GM12891 (cell line): ENCODE measurements at regions not wholly inside any gene's neighbourhood (a gene's known extent, or its start where the extent isn't known, plus 50 kb on each side); places are given as distances from the start of the nearest gene placed in this dataset.

Source experiments
- POLR2A ChIP-seq: IDR thresholded peaks from 2 replicates; pipeline ENCODE4 v1.6.1; 2011; ENCODE audit warnings: low read depth, low read length, control low read depth
- POLR2AphosphoS5 ChIP-seq: IDR thresholded peaks from 2 replicates; pipeline ENCODE4 v1.6.1; 2011; ENCODE audit warnings: low read depth, low read length, control low read depth
- POU2F2 ChIP-seq: IDR thresholded peaks from 2 replicates; pipeline ENCODE4 v1.6.1; 2011; ENCODE audit warnings: low read depth, mild to moderate bottlenecking, control low read depth, low read length, moderate library complexity
- TAF1 ChIP-seq: IDR thresholded peaks from 2 replicates; pipeline ENCODE4 v1.6.1; 2011; ENCODE audit warnings: low read depth, low read length, control low read depth

DNA sequence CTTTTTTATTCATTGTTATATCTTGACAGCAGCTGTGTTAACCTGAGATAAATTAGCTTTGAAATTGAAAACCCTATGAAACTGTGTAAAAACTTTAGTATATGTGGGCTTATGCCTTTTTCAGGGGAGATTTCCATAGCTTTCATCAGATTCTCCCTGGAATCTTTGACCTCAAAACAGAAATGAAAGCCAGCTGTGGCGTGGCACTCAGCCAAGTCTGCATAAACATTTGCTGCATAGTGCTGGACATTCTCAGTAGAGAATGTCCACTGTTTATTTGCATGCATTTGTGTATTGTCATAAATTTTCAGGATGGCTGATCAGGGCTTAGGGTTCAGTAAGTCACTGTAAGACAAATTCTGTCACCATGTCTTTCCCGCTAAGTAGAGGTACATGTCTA is 115.3 kb upstream of the NAP1L1 start:
- TF ChIP-seq POLR2AphosphoS5 (no peak), POU2F2 (no peak), POLR2A (no peak), TAF1 (no peak)
